ENCODE measurements at regions not wholly inside any gene's neighbourhood (a gene's known extent, or its start where the extent isn't known, plus 50 kb on each side); places are given as distances from the start of the nearest gene placed in this dataset.

GRCh38 chr20:57071283-57071731 lies 195.1 kb downstream of the BMP7 start:
- H3K4me1 ChIP-seq: no peaks in the 10 kb centered on the region
- 7 to 11% methylated on average over 7 to 14 of the region's 14 CpGs for WGBS, 2 donors (ENCODE audit: low coverage in 1 of 2)
- no peak overlapping the region for H3K27ac ChIP-seq
- no peaks in the 10 kb centered on the region for H3K36me3 ChIP-seq
- H3K9me3 ChIP-seq: no peaks in the 10 kb centered on the region
- TF ChIP-seq CTCF (IDR thresholded peaks at IDR 0.05) (no peak), EP300 (IDR thresholded peaks at IDR 0.05; ENCODE audit: low read depth) (no peak), POLR2A (IDR thresholded peaks at IDR 0.05) (no peak), POLR2AphosphoS5 (IDR thresholded peaks at IDR 0.05) (no peak)
- no peak for DNase-seq
- intact Hi-C loops (cut with DNase I; ENCODE audit: low total_unique reads) (no loop called here), in situ Hi-C loops (cut with MboI; ENCODE audit: low pct_ligation_motif_present in 1 of 4, low pct_unique_long_range_greater_than_20kb in 1 of 4, low sequenced_read_pairs in 3 of 4) (loop anchor here in 1 of 4 donors (25.0 kb wide), 1 partner anchor 509 kb away; no protein-coding TSS in a partner anchor)
- H3K4me3 ChIP-seq: no peak overlapping the region
- H3K27me3 ChIP-seq: peaks cover 64% of the 10 kb centered on the region

GRCh38 chr20:57071954-57072583 lies 194.4 kb downstream of the BMP7 start:
- intact Hi-C loops (cut with DNase I; ENCODE audit: low total_unique reads): no loop called here
- H3K4me1 ChIP-seq: no peaks in the 10 kb centered on the region
- no peak overlapping the region for H3K27ac ChIP-seq
- 20 to 43% methylated on average over 1 to 8 of the region's 8 CpGs for WGBS, 2 donors (ENCODE audit: low coverage in 1 of 2)
- H3K36me3 ChIP-seq: no peaks in the 10 kb centered on the region
- no peak overlapping the region for H3K4me3 ChIP-seq
- H3K27me3 ChIP-seq: peaks cover 60% of the 10 kb centered on the region
- H3K9me3 ChIP-seq: no peaks in the 10 kb centered on the region
- DNase-seq: no peak
- TF ChIP-seq POLR2A (IDR thresholded peaks at IDR 0.05) (no peak), CTCF (IDR thresholded peaks at IDR 0.05) (no peak), POLR2AphosphoS5 (IDR thresholded peaks at IDR 0.05) (no peak), EP300 (IDR thresholded peaks at IDR 0.05; ENCODE audit: low read depth) (no peak)
- in situ Hi-C loops (cut with MboI; ENCODE audit: low pct_ligation_motif_present in 1 of 4, low pct_unique_long_range_greater_than_20kb in 1 of 4, low sequenced_read_pairs in 3 of 4): loop anchor here in 1 of 4 donors (25.0 kb wide), 1 partner anchor 510 kb away; no protein-coding TSS in a partner anchor

GRCh38 chr20:57073402-57073801 lies 193.0 kb downstream of the BMP7 start:
- in situ Hi-C loops (cut with MboI; ENCODE audit: low pct_ligation_motif_present in 1 of 4, low pct_unique_long_range_greater_than_20kb in 1 of 4, low sequenced_read_pairs in 3 of 4): loop anchor here in 1 of 4 donors (25.0 kb wide), 1 partner anchor 511 kb away; no protein-coding TSS in a partner anchor
- WGBS, 2 donors (ENCODE audit: low coverage in 1 of 2): 56 to 58% methylated on average over 7 to 8 of the region's 8 CpGs
- TF ChIP-seq EP300 (IDR thresholded peaks at IDR 0.05; ENCODE audit: low read depth) (no peak), CTCF (IDR thresholded peaks at IDR 0.05) (no peak), POLR2A (IDR thresholded peaks at IDR 0.05) (no peak), POLR2AphosphoS5 (IDR thresholded peaks at IDR 0.05) (no peak)

GRCh38 chr20:57074386-57074785 lies 192.1 kb downstream of the BMP7 start:
- TF ChIP-seq EP300 (IDR thresholded peaks at IDR 0.05; ENCODE audit: low read depth) (no peak), POLR2A (IDR thresholded peaks at IDR 0.05) (no peak), CTCF (IDR thresholded peaks at IDR 0.05) (no peak), POLR2AphosphoS5 (IDR thresholded peaks at IDR 0.05) (no peak)
- no peak overlapping the region for H3K27ac ChIP-seq
- H3K36me3 ChIP-seq: no peaks in the 10 kb centered on the region
- peaks cover 46% of the 10 kb centered on the region for H3K27me3 ChIP-seq
- DNase-seq: no peak
- intact Hi-C loops (cut with DNase I; ENCODE audit: low total_unique reads): no loop called here
- H3K9me3 ChIP-seq: peaks cover 8 to 16% of the 10 kb centered on the region in 2 donors
- no peak overlapping the region for H3K4me3 ChIP-seq
- in situ Hi-C loops (cut with MboI; ENCODE audit: low pct_ligation_motif_present in 1 of 4, low pct_unique_long_range_greater_than_20kb in 1 of 4, low sequenced_read_pairs in 3 of 4): loop anchor here in 1 of 4 donors (25.0 kb wide), 1 partner anchor 512 kb away; no protein-coding TSS in a partner anchor
- 81% methylated on average over 12 of the region's 12 CpGs; no CpG with 5 or more reads in 1 of the 2 donors for WGBS, 2 donors (ENCODE audit: low coverage in 1 of 2)
- no peaks in the 10 kb centered on the region for H3K4me1 ChIP-seq

More at GRCh38 chr20:57073402-57073801, 193.0 kb downstream of the BMP7 start:
- Histone ChIP-seq H3K4me1 (no peaks in the 10 kb centered on the region), H3K27me3 (peaks cover 55% of the 10 kb centered on the region), H3K4me3 (no peak overlapping the region), H3K9me3 (peaks cover 0 to 9% of the 10 kb centered on the region in 2 donors), H3K27ac (no peak overlapping the region), H3K36me3 (no peaks in the 10 kb centered on the region)
- no peak for DNase-seq
- intact Hi-C loops (cut with DNase I; ENCODE audit: low total_unique reads): no loop called here
